ENCODE measurements at regions not wholly inside any gene's neighbourhood (a gene's known extent, or its start where the extent isn't known, plus 50 kb on each side); places are given as distances from the start of the nearest gene placed in this dataset.

- no peak for DNase-seq
- no peak for TF ChIP-seq POLR2A (IDR thresholded peaks at IDR 0.05; ENCODE audit: low read length)
- no peak for TF ChIP-seq GATA1 (IDR thresholded peaks at IDR 0.05; ENCODE audit: low read depth, low read length)
Measured at GRCh38 chr3:111418391-111418790, 123.6 kb upstream of the CD96 start.

GRCh38 chr3:111428301-111428700 lies 113.7 kb upstream of the CD96 start:
- no peak for DNase-seq
- TF ChIP-seq GATA1 (IDR thresholded peaks at IDR 0.05; ENCODE audit: low read depth, low read length) (no peak), POLR2A (IDR thresholded peaks at IDR 0.05; ENCODE audit: low read length) (no peak)

GRCh38 chr3:111434941-111435622 lies 106.9 kb upstream of the CD96 start:
- no peak for TF ChIP-seq POLR2A (IDR thresholded peaks at IDR 0.05; ENCODE audit: low read length)
- TF ChIP-seq GATA1 (IDR thresholded peaks at IDR 0.05; ENCODE audit: low read depth, low read length), result no peak
- no peak for DNase-seq

- no peak for TF ChIP-seq POLR2A (IDR thresholded peaks at IDR 0.05; ENCODE audit: low read length)
- TF ChIP-seq GATA1 (IDR thresholded peaks at IDR 0.05; ENCODE audit: low read depth, low read length), result no peak
- DNase-seq, result no peak
Measured at GRCh38 chr3:111438283-111438682, 103.7 kb upstream of the CD96 start.

GRCh38 chr3:111454551-111454950 lies 87.4 kb upstream of the CD96 start:
- no peak for DNase-seq
- TF ChIP-seq POLR2A (IDR thresholded peaks at IDR 0.05; ENCODE audit: low read length) (no peak), GATA1 (IDR thresholded peaks at IDR 0.05; ENCODE audit: low read depth, low read length) (no peak)

GRCh38 chr3:111465081-111465670 lies 76.8 kb upstream of the CD96 start:
- TF ChIP-seq POLR2A (IDR thresholded peaks at IDR 0.05; ENCODE audit: low read length) (no peak), GATA1 (IDR thresholded peaks at IDR 0.05; ENCODE audit: low read depth, low read length) (no peak)
- no peak for DNase-seq

- no peak for DNase-seq
- no peak for TF ChIP-seq GATA1 (IDR thresholded peaks at IDR 0.05; ENCODE audit: low read depth, low read length)
- TF ChIP-seq POLR2A (IDR thresholded peaks at IDR 0.05; ENCODE audit: low read length), result no peak
Measured at GRCh38 chr3:111470032-111470431, 72.0 kb upstream of the CD96 start.

- no peak for DNase-seq
- TF ChIP-seq POLR2A (IDR thresholded peaks at IDR 0.05; ENCODE audit: low read length), result no peak
- TF ChIP-seq GATA1 (IDR thresholded peaks at IDR 0.05; ENCODE audit: low read depth, low read length), result no peak
Measured at GRCh38 chr3:111471831-111472230, 70.2 kb upstream of the CD96 start.

GRCh38 chr3:111472556-111472955 lies 69.4 kb upstream of the CD96 start:
- TF ChIP-seq POLR2A (IDR thresholded peaks at IDR 0.05; ENCODE audit: low read length), result no peak
- TF ChIP-seq GATA1 (IDR thresholded peaks at IDR 0.05; ENCODE audit: low read depth, low read length), result no peak
- DNase-seq, result no peak

GRCh38 chr3:111473550-111473949 lies 68.4 kb upstream of the CD96 start:
- TF ChIP-seq POLR2A (IDR thresholded peaks at IDR 0.05; ENCODE audit: low read length) (no peak), GATA1 (IDR thresholded peaks at IDR 0.05; ENCODE audit: low read depth, low read length) (no peak)
- peak in 1 of 2 experiments; percentile 1 for DNase-seq

GRCh38 chr3:111476701-111477100 lies 65.3 kb upstream of the CD96 start:
- TF ChIP-seq POLR2A (IDR thresholded peaks at IDR 0.05; ENCODE audit: low read length) (no peak), GATA1 (IDR thresholded peaks at IDR 0.05; ENCODE audit: low read depth, low read length) (no peak)
- DNase-seq, result no peak

GRCh38 chr3:111480091-111480490 lies 61.9 kb upstream of the CD96 start:
- TF ChIP-seq POLR2A (IDR thresholded peaks at IDR 0.05; ENCODE audit: low read length), result no peak
- TF ChIP-seq GATA1 (IDR thresholded peaks at IDR 0.05; ENCODE audit: low read depth, low read length), result no peak
- DNase-seq, result no peak

- no peak for TF ChIP-seq POLR2A (IDR thresholded peaks at IDR 0.05; ENCODE audit: low read length)
- TF ChIP-seq GATA1 (IDR thresholded peaks at IDR 0.05; ENCODE audit: low read depth, low read length), result no peak
Measured at GRCh38 chr3:111481551-111481950, 60.4 kb upstream of the CD96 start.

GRCh38 chr3:111482574-111482973 lies 59.4 kb upstream of the CD96 start:
- TF ChIP-seq POLR2A (IDR thresholded peaks at IDR 0.05; ENCODE audit: low read length) (no peak), GATA1 (IDR thresholded peaks at IDR 0.05; ENCODE audit: low read depth, low read length) (no peak)
- no peak for DNase-seq

More at GRCh38 chr3:111481551-111481950, 60.4 kb upstream of the CD96 start:
- DNase-seq, result no peak

GRCh38 chr3:111485086-111485485 lies 56.9 kb upstream of the CD96 start:
- no peak for DNase-seq

More at GRCh38 chr3:111485086-111485485, 56.9 kb upstream of the CD96 start:
- TF ChIP-seq POLR2A (IDR thresholded peaks at IDR 0.05; ENCODE audit: low read length), result no peak
- no peak for TF ChIP-seq GATA1 (IDR thresholded peaks at IDR 0.05; ENCODE audit: low read depth, low read length)

All from erythroblast (primary cell).